ENCODE measurements at regions not wholly inside any gene's neighbourhood (a gene's known extent, or its start where the extent isn't known, plus 50 kb on each side); places are given as distances from the start of the nearest gene placed in this dataset.

- no peak for TF ChIP-seq POLR2A (IDR thresholded peaks at IDR 0.05)
- TF ChIP-seq, protein P1, sequence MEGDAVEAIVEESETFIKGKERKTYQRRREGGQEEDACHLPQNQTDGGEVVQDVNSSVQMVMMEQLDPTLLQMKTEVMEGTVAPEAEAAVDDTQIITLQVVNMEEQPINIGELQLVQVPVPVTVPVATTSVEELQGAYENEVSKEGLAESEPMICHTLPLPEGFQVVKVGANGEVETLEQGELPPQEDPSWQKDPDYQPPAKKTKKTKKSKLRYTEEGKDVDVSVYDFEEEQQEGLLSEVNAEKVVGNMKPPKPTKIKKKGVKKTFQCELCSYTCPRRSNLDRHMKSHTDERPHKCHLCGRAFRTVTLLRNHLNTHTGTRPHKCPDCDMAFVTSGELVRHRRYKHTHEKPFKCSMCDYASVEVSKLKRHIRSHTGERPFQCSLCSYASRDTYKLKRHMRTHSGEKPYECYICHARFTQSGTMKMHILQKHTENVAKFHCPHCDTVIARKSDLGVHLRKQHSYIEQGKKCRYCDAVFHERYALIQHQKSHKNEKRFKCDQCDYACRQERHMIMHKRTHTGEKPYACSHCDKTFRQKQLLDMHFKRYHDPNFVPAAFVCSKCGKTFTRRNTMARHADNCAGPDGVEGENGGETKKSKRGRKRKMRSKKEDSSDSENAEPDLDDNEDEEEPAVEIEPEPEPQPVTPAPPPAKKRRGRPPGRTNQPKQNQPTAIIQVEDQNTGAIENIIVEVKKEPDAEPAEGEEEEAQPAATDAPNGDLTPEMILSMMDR (IDR thresholded peaks at IDR 0.05), result no peak
- H3K27me3 ChIP-seq, result no peaks in the 10 kb centered on the region
- no peaks in the 10 kb centered on the region for H3K9me3 ChIP-seq
- 89 to 94% (median 94%) methylated on average over 3 of the region's 3 CpGs for WGBS, 4 donors
- H3K4me3 ChIP-seq, result no peak overlapping the region
- H3K27ac ChIP-seq, result no peak overlapping the region
- intact Hi-C loops (cut with DNase I), result no loop called here
- no peak for ATAC-seq
- H3K4me1 ChIP-seq, result no peaks in the 10 kb centered on the region
- no peak for DNase-seq
- H3K36me3 ChIP-seq, result no peaks in the 10 kb centered on the region
Measured at GRCh38 chr4:27668001-27668400, 807.4 kb downstream of the STIM2 start.

DNA sequence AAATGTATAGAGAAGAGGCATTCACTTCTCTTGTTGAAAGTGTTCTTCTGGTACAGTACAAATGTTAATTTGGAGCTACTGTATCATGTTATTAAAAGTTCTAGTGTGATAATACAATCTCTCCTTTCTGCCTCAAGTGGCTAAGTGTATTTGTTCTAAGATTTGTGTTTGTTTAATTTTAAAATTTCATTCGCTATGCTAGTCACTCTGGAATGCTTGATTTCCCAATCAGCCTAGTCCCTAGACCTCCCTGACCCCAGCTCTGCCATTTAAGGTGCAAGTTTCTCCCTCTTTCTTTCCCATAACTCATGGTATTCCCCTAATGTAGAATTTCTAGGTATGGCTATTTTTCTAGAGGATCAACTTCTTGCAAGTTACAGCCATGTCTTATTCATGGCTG is 817.4 kb downstream of the STIM2 start:
- H3K27ac ChIP-seq, result no peak overlapping the region
- intact Hi-C loops (cut with DNase I), result no loop called here
- TF ChIP-seq POLR2A (IDR thresholded peaks at IDR 0.05), result no peak
- TF ChIP-seq, protein P1 (IDR thresholded peaks at IDR 0.05), result no peak
- no peaks in the 10 kb centered on the region for H3K9me3 ChIP-seq
- no peak for DNase-seq
- H3K4me3 ChIP-seq, result no peak overlapping the region
- H3K27me3 ChIP-seq, result no peaks in the 10 kb centered on the region
- WGBS, 4 donors, result 85 to 90% (median 87%) methylated on average over 1 of the region's 1 CpG
- ATAC-seq, result no peak
- H3K4me1 ChIP-seq, result no peaks in the 10 kb centered on the region
- H3K36me3 ChIP-seq, result no peaks in the 10 kb centered on the region

GRCh38 chr4:27684610-27685011 is 824.0 kb downstream of the STIM2 start:
- peak in 3 of 4 donors; percentile 68 to 82 (median 76) for ATAC-seq
- Histone ChIP-seq H3K27me3 (no peaks in the 10 kb centered on the region), H3K36me3 (no peaks in the 10 kb centered on the region), H3K4me3 (no peak overlapping the region), H3K4me1 (no peaks in the 10 kb centered on the region), H3K27ac (no peak overlapping the region), H3K9me3 (no peaks in the 10 kb centered on the region)
- TF ChIP-seq, protein P1 (IDR thresholded peaks at IDR 0.05), result peak; percentile 46 to 74 (median 64)
- no peak for TF ChIP-seq POLR2A (IDR thresholded peaks at IDR 0.05)
- intact Hi-C loops (cut with DNase I), result no loop called here
- WGBS, 4 donors, result 36 to 40% (median 37%) methylated on average over 8 of the region's 8 CpGs
- DNase-seq, result peak; percentile 20 to 46 (median 32)

DNA sequence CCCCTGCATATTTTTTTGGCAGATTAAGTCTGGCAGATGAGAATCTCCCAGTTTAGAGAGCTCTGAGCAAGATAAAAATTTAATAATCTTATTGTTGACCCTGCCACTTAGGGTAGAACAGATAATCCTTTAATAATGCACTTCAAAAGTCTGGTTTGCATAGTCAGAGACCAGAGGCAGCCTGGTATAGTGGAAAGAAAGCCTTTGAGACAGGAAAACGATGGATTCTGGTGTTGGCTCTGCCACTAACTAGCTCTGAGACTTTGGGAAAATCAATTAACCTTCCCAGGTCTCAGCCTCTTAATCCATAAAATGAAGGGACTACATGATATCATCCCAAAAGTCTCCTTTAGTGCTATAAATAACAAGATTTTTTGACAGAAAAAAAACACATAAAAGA is 824.5 kb downstream of the STIM2 start:
- no peak for ATAC-seq

More for the DNA sequence above, 824.5 kb downstream of the STIM2 start:
- no peaks in the 10 kb centered on the region for H3K4me1 ChIP-seq
- intact Hi-C loops (cut with DNase I), result no loop called here
- no peak for TF ChIP-seq POLR2A (IDR thresholded peaks at IDR 0.05)
- TF ChIP-seq, protein P1 (IDR thresholded peaks at IDR 0.05), result no peak
- H3K36me3 ChIP-seq, result no peaks in the 10 kb centered on the region
- H3K4me3 ChIP-seq, result no peak overlapping the region
- no peak overlapping the region for H3K27ac ChIP-seq
- no peak for DNase-seq
- WGBS, 4 donors, result 63 to 79% (median 65%) methylated on average over 1 of the region's 1 CpG
- no peaks in the 10 kb centered on the region for H3K27me3 ChIP-seq
- no peaks in the 10 kb centered on the region for H3K9me3 ChIP-seq

Data from heart left ventricle (tissue), 16 donors.